Progenitor cell of endocrine pancreas (in vitro differentiated cells): ENCODE measurements at regions not wholly inside any gene's neighbourhood (a gene's known extent, or its start where the extent isn't known, plus 50 kb on each side); places are given as distances from the start of the nearest gene placed in this dataset.
A peak's percentile ranks its signal among the peaks of the same experiment; 100 is the strongest.

ENCODE experiments used
- DNase-seq: peaks from one replicate; pipeline ENCODE4 v3.0.0; 2021; ENCODE audit warnings: low spot score; ENCODE audit not compliant: unreplicated experiment
- H3K27ac Mint-ChIP-seq: 2 replicates; pipeline ENCODE4 v1.8.0; 2021; ENCODE audit warnings: mild to moderate bottlenecking, moderate library complexity, mixed read lengths
- H3K27me3 Mint-ChIP-seq: 2 replicates; pipeline ENCODE4 v1.8.0; 2021; ENCODE audit warnings: mixed read lengths
- H3K36me3 Mint-ChIP-seq: 2 replicates; pipeline ENCODE4 v1.8.0; 2022; ENCODE audit warnings: mixed read lengths; ENCODE audit not compliant: insufficient read depth
- H3K4me1 Mint-ChIP-seq: 2 replicates; pipeline ENCODE4 v1.8.0; 2021; ENCODE audit warnings: low read depth, mixed read lengths
- H3K4me3 Mint-ChIP-seq: 2 replicates; pipeline ENCODE4 v1.8.0; 2021; ENCODE audit warnings: low read depth, mild to moderate bottlenecking, moderate library complexity, mixed read lengths
- H3K9me3 Mint-ChIP-seq: 2 replicates; pipeline ENCODE4 v1.8.0; 2021; ENCODE audit warnings: low read depth, mixed read lengths
- CTCF ChIP-seq: fragments of 200-600 bp; sonication (generic); IDR thresholded peaks from one replicate; pipeline ENCODE4 v1.5.0; 2021; ENCODE audit warnings: antibody characterized with exemption, mild to moderate bottlenecking; ENCODE audit not compliant: unreplicated experiment

- DNase-seq, result no peak
- Mint-ChIP-seq H3K9me3 (no peaks in the 10 kb centered on the region), H3K4me1 (peaks cover 7% of the 10 kb centered on the region), H3K4me3 (no peak overlapping the region), H3K27ac (peak overlapping the region; percentile 2), H3K27me3 (no peaks in the 10 kb centered on the region), H3K36me3 (no peaks in the 10 kb centered on the region)
- TF ChIP-seq CTCF, result no peak
These were observed 373.1 kb upstream of the HS3ST1 start for GRCh38 chr4:11801466-11802446.

GRCh38 chr4:11799196-11799595 lies 370.5 kb upstream of the HS3ST1 start:
- Mint-ChIP-seq H3K36me3 (no peaks in the 10 kb centered on the region), H3K4me3 (no peak overlapping the region), H3K9me3 (no peaks in the 10 kb centered on the region), H3K27me3 (no peaks in the 10 kb centered on the region), H3K4me1 (peaks cover 7% of the 10 kb centered on the region), H3K27ac (no peak overlapping the region)
- DNase-seq, result no peak
- no peak for TF ChIP-seq CTCF

- H3K27me3 Mint-ChIP-seq, result no peaks in the 10 kb centered on the region
- H3K36me3 Mint-ChIP-seq, result no peaks in the 10 kb centered on the region
- no peak overlapping the region for H3K4me3 Mint-ChIP-seq
- no peak for DNase-seq
- peaks cover 7% of the 10 kb centered on the region for H3K9me3 Mint-ChIP-seq
- no peak overlapping the region for H3K27ac Mint-ChIP-seq
- no peaks in the 10 kb centered on the region for H3K4me1 Mint-ChIP-seq
- no peak for TF ChIP-seq CTCF
These were observed 363.1 kb upstream of the HS3ST1 start for GRCh38 chr4:11791797-11792196.

GRCh38 chr4:11790230-11790629 lies 361.5 kb upstream of the HS3ST1 start:
- Mint-ChIP-seq H3K9me3 (peaks cover 7% of the 10 kb centered on the region), H3K4me1 (no peaks in the 10 kb centered on the region), H3K4me3 (no peak overlapping the region), H3K36me3 (no peaks in the 10 kb centered on the region), H3K27ac (no peak overlapping the region), H3K27me3 (no peaks in the 10 kb centered on the region)
- no peak for DNase-seq
- TF ChIP-seq CTCF, result no peak

- Mint-ChIP-seq H3K9me3 (no peaks in the 10 kb centered on the region), H3K27me3 (no peaks in the 10 kb centered on the region), H3K4me3 (no peak overlapping the region), H3K27ac (no peak overlapping the region), H3K36me3 (no peaks in the 10 kb centered on the region), H3K4me1 (peaks cover 17% of the 10 kb centered on the region)
- DNase-seq, result no peak
- TF ChIP-seq CTCF, result no peak
These were observed 354.9 kb upstream of the HS3ST1 start for GRCh38 chr4:11783588-11783987.
